Glutamatergic neuron (in vitro differentiated cells): ENCODE measurements at regions not wholly inside any gene's neighbourhood (a gene's known extent, or its start where the extent isn't known, plus 50 kb on each side); places are given as distances from the start of the nearest gene placed in this dataset.

Source experiments
- DNase-seq: peaks from one replicate; pipeline ENCODE4 v3.0.0; 2022
- H3K27ac Mint-ChIP-seq: one replicate; pipeline ENCODE4 v1.8.0; 2020; ENCODE audit warnings: mild to moderate bottlenecking, mixed read lengths, inconsistent platforms; ENCODE audit not compliant: unreplicated experiment
- H3K27me3 Mint-ChIP-seq: one replicate; pipeline ENCODE4 v1.8.0; 2020; ENCODE audit warnings: mild to moderate bottlenecking, moderate library complexity, mixed read lengths, inconsistent platforms; ENCODE audit not compliant: unreplicated experiment
- H3K36me3 Mint-ChIP-seq: one replicate; pipeline ENCODE4 v1.8.0; 2020; ENCODE audit warnings: mild to moderate bottlenecking, mixed read lengths, inconsistent platforms; ENCODE audit not compliant: unreplicated experiment
- H3K4me1 Mint-ChIP-seq: one replicate; pipeline ENCODE4 v1.8.0; 2020; ENCODE audit warnings: mild to moderate bottlenecking, low read depth, mixed read lengths, inconsistent platforms; ENCODE audit not compliant: unreplicated experiment
- H3K4me3 Mint-ChIP-seq: one replicate; pipeline ENCODE4 v1.8.0; 2020; ENCODE audit warnings: mild to moderate bottlenecking, mixed read lengths, inconsistent platforms; ENCODE audit not compliant: unreplicated experiment
- H3K9me3 Mint-ChIP-seq: one replicate; pipeline ENCODE4 v1.8.0; 2020; ENCODE audit warnings: mild to moderate bottlenecking, moderate library complexity, mixed read lengths, inconsistent platforms; ENCODE audit not compliant: unreplicated experiment
- CTCF ChIP-seq: fragments of 200-600 bp; sonication (generic); IDR thresholded peaks from one replicate; pipeline ENCODE4 v1.5.0; 2021; ENCODE audit not compliant: partially characterized antibody, unreplicated experiment

- no peak overlapping the region for H3K4me3 Mint-ChIP-seq
- DNase-seq = no peak
- H3K27me3 Mint-ChIP-seq = no peaks in the 10 kb centered on the region
- peaks cover 9% of the 10 kb centered on the region for H3K36me3 Mint-ChIP-seq
- H3K4me1 Mint-ChIP-seq = no peaks in the 10 kb centered on the region
- no peak for TF ChIP-seq CTCF
- H3K9me3 Mint-ChIP-seq = no peaks in the 10 kb centered on the region
- H3K27ac Mint-ChIP-seq = no peak overlapping the region
Measured at GRCh38 chr12:72723732-72724131, 451.6 kb downstream of the TRHDE start.

GRCh38 chr12:72729451-72730010, 457.4 kb downstream of the TRHDE start:
- Mint-ChIP-seq H3K4me1 (no peaks in the 10 kb centered on the region), H3K27me3 (no peaks in the 10 kb centered on the region), H3K9me3 (no peaks in the 10 kb centered on the region), H3K27ac (no peak overlapping the region), H3K4me3 (no peak overlapping the region), H3K36me3 (no peaks in the 10 kb centered on the region)
- no peak for TF ChIP-seq CTCF
- no peak for DNase-seq

- Mint-ChIP-seq H3K4me3 (no peak overlapping the region), H3K4me1 (no peaks in the 10 kb centered on the region), H3K36me3 (no peaks in the 10 kb centered on the region), H3K9me3 (no peaks in the 10 kb centered on the region), H3K27ac (no peak overlapping the region), H3K27me3 (peaks cover 1% of the 10 kb centered on the region)
- TF ChIP-seq CTCF = no peak
- no peak for DNase-seq
Measured at GRCh38 chr12:72734581-72734980, 462.4 kb downstream of the TRHDE start.

GRCh38 chr12:72738811-72739210, 466.6 kb downstream of the TRHDE start:
- Mint-ChIP-seq H3K27ac (no peak overlapping the region), H3K4me3 (no peak overlapping the region), H3K27me3 (peaks cover 1% of the 10 kb centered on the region), H3K36me3 (peaks cover 14% of the 10 kb centered on the region), H3K4me1 (no peaks in the 10 kb centered on the region), H3K9me3 (no peaks in the 10 kb centered on the region)
- no peak for DNase-seq
- TF ChIP-seq CTCF = no peak

GRCh38 chr12:72740064-72740463, 467.9 kb downstream of the TRHDE start:
- TF ChIP-seq CTCF = no peak
- no peaks in the 10 kb centered on the region for H3K4me1 Mint-ChIP-seq
- H3K9me3 Mint-ChIP-seq = no peaks in the 10 kb centered on the region

More at GRCh38 chr12:72740064-72740463, 467.9 kb downstream of the TRHDE start:
- Mint-ChIP-seq H3K36me3 (peaks cover 14% of the 10 kb centered on the region), H3K27ac (no peak overlapping the region), H3K4me3 (no peak overlapping the region), H3K27me3 (peaks cover 1% of the 10 kb centered on the region)
- no peak for DNase-seq
